Mesenchymal stem cell (in vitro differentiated cells and primary cell): ENCODE measurements at regions not wholly inside any gene's neighbourhood (a gene's known extent, or its start where the extent isn't known, plus 50 kb on each side); places are given as distances from the start of the nearest gene placed in this dataset.

ENCODE experiments used
- DNase-seq: peaks from one replicate; pipeline ENCODE4 v3.0.0-alpha.2; 2013
- H2AFZ ChIP-seq: one replicate; pipeline ENCODE4 v1.6.1; 2013; ENCODE audit warnings: low read depth, mild to moderate bottlenecking, control low read depth, inconsistent platforms, low read length, moderate library complexity
- H2AK5ac ChIP-seq: 2 replicates; pipeline ENCODE4 v1.6.1; 2013; ENCODE audit warnings: low read length, moderate library complexity, mild to moderate bottlenecking, inconsistent platforms; ENCODE audit not compliant: severe bottlenecking
- H2BK120ac ChIP-seq: one replicate; pipeline ENCODE4 v1.6.1; 2013; ENCODE audit warnings: low read depth, mild to moderate bottlenecking, inconsistent platforms, low read length, moderate library complexity
- H2BK12ac ChIP-seq, 2 experiments: one replicate each; pipeline ENCODE4 v1.6.1; 2013; ENCODE audit warnings: inconsistent platforms in 2 of 2, low read length in 2 of 2, mild to moderate bottlenecking in 2 of 2, moderate library complexity in 2 of 2, control low read depth in 1 of 2
- H2BK15ac ChIP-seq: one replicate; pipeline ENCODE4 v1.6.1; 2013; ENCODE audit warnings: mild to moderate bottlenecking, low read depth, inconsistent platforms; ENCODE audit not compliant: poor library complexity, severe bottlenecking
- H2BK5ac ChIP-seq: 2 replicates; pipeline ENCODE4 v1.6.1; 2013; ENCODE audit warnings: low read depth, mild to moderate bottlenecking, low read length, control low read depth, inconsistent platforms; ENCODE audit not compliant: poor library complexity, severe bottlenecking
- H3K14ac ChIP-seq, 2 experiments: one replicate each; pipeline ENCODE4 v1.6.1; 2013; ENCODE audit warnings: inconsistent platforms in 2 of 2, low read length in 2 of 2, control low read depth in 1 of 2, mild to moderate bottlenecking in 1 of 2, moderate library complexity in 1 of 2
- H3K18ac ChIP-seq, 2 experiments: one replicate each; pipeline ENCODE4 v1.6.1; 2013; ENCODE audit warnings: inconsistent platforms in 2 of 2, low read length in 2 of 2, control low read depth in 1 of 2, low read depth in 1 of 2, mild to moderate bottlenecking in 1 of 2
- H3K23ac ChIP-seq, 2 experiments: one replicate each; pipeline ENCODE4 v1.6.1; 2013; ENCODE audit warnings: inconsistent platforms in 2 of 2, low read length in 2 of 2, mild to moderate bottlenecking in 2 of 2, moderate library complexity in 2 of 2, control low read depth in 1 of 2
- H3K27ac ChIP-seq: 2 replicates; pipeline ENCODE4 v1.5.1; 2013; ENCODE audit warnings: mild to moderate bottlenecking, moderate library complexity, low read length, control low read depth, inconsistent platforms; ENCODE audit not compliant: poor library complexity, severe bottlenecking
- H3K27me3 ChIP-seq, 2 experiments: 2 replicates each; pipeline versions ENCODE4 v1.6.1 to v1.7.0; 2013; ENCODE audit warnings: low read length in 2 of 2, mild to moderate bottlenecking in 2 of 2, moderate library complexity in 2 of 2, control low read depth in 1 of 2, inconsistent platforms in 1 of 2; ENCODE audit not compliant: control insufficient read depth in 1 of 2, insufficient read depth in 1 of 2
- H3K36me3 ChIP-seq, 2 experiments: 2 replicates each; pipeline versions ENCODE4 v1.6.1 to v1.7.0; 2013; ENCODE audit warnings: low read length in 2 of 2, control low read depth in 1 of 2, inconsistent platforms in 1 of 2, low read depth in 1 of 2, mild to moderate bottlenecking in 1 of 2; ENCODE audit not compliant: insufficient read depth in 2 of 2, control insufficient read depth in 1 of 2
- H3K4ac ChIP-seq, 2 experiments: one replicate each; pipeline ENCODE4 v1.6.1; 2013; ENCODE audit warnings: inconsistent platforms in 2 of 2, low read length in 2 of 2, mild to moderate bottlenecking in 2 of 2, moderate library complexity in 2 of 2, control low read depth in 1 of 2, low read depth in 1 of 2
- H3K4me1 ChIP-seq: 2 replicates; pipeline ENCODE4 v1.6.1; 2013; ENCODE audit warnings: low read depth, low read length, control low read depth; ENCODE audit not compliant: control insufficient read depth, insufficient read depth
- H3K4me2 ChIP-seq: 2 replicates; pipeline ENCODE4 v1.6.1; 2013; ENCODE audit warnings: low read length, mild to moderate bottlenecking, inconsistent platforms; ENCODE audit not compliant: poor library complexity, severe bottlenecking
- H3K4me3 ChIP-seq, 2 experiments: 2 replicates each; pipeline versions ENCODE4 v1.5.1 to v1.7.0; 2013; ENCODE audit warnings: low read length in 2 of 2, mild to moderate bottlenecking in 2 of 2, control low read depth in 1 of 2, low read depth in 1 of 2; ENCODE audit not compliant: insufficient read depth in 1 of 2
- H3K79me1 ChIP-seq: replicated peaks from 2 replicates; pipeline ENCODE4 v1.6.1; 2013; ENCODE audit warnings: mild to moderate bottlenecking, control low read depth, low read length, inconsistent platforms; ENCODE audit not compliant: poor library complexity, severe bottlenecking
- H3K9ac ChIP-seq: 2 replicates; pipeline ENCODE4 v1.7.0; 2013; ENCODE audit warnings: mild to moderate bottlenecking, low read length, moderate library complexity
- H3K9me3 ChIP-seq: 2 replicates; pipeline ENCODE4 v1.7.0; 2013; ENCODE audit warnings: mild to moderate bottlenecking, low read length; ENCODE audit not compliant: control insufficient read depth
- H4K8ac ChIP-seq: one replicate; pipeline ENCODE4 v1.6.1; 2013; ENCODE audit warnings: inconsistent platforms, mild to moderate bottlenecking, low read length, moderate library complexity
- H4K91ac ChIP-seq: one replicate; pipeline ENCODE4 v1.6.1; 2013; ENCODE audit warnings: mild to moderate bottlenecking, low read length, inconsistent platforms
- WGBS: methylation state at CpG from one replicate; pipeline ENCODE4 v1.1.7; 2013; ENCODE audit warnings: mixed read lengths; 5-methylcytosine and 5-hydroxymethylcytosine counted together

- Histone ChIP-seq H3K4me2 (no peak overlapping the region), H4K91ac (no peak overlapping the region), H4K8ac (no peak overlapping the region), H2BK5ac (no peak overlapping the region), H3K4me3 (no peak overlapping the region), H2AK5ac (no peak overlapping the region), H3K4me1 (no peaks in the 10 kb centered on the region), H3K23ac (no peak overlapping the region), H2BK15ac (no peak overlapping the region), H3K36me3 (no peaks in the 10 kb centered on the region), H3K18ac (no peak overlapping the region), H3K4ac (no peak overlapping the region), H3K14ac (no peak overlapping the region), H2BK120ac (no peak overlapping the region), H3K27me3 (no peaks in the 10 kb centered on the region), H2AFZ (no peak overlapping the region), H3K79me1 (no peaks in the 10 kb centered on the region), H3K9ac (no peak overlapping the region), H3K27ac (no peak overlapping the region), H2BK12ac (no peak overlapping the region), H3K9me3 (no peaks in the 10 kb centered on the region)
- WGBS = 76% methylated on average over 1 of the region's 1 CpG
- DNase-seq = no peak
These were observed 266.9 kb downstream of the TOX3 start for GRCh38 chr16:52280086-52280485.

- no peak overlapping the region for H3K4me2 ChIP-seq
- no peak for DNase-seq
- H4K8ac ChIP-seq = no peak overlapping the region
- 69% methylated on average over 3 of the region's 4 CpGs for WGBS
- no peak overlapping the region for H3K18ac ChIP-seq
- H3K4me3 ChIP-seq = no peak overlapping the region
- no peaks in the 10 kb centered on the region for H3K9me3 ChIP-seq
- no peak overlapping the region for H4K91ac ChIP-seq
- H3K4me1 ChIP-seq = peaks cover 1% of the 10 kb centered on the region
- H3K27ac ChIP-seq = no peak overlapping the region
- H3K4ac ChIP-seq = no peak overlapping the region
- H2AK5ac ChIP-seq = no peak overlapping the region
- no peak overlapping the region for H2AFZ ChIP-seq
- no peak overlapping the region for H2BK5ac ChIP-seq
- no peak overlapping the region for H2BK12ac ChIP-seq
- H3K14ac ChIP-seq = no peak overlapping the region
- H2BK15ac ChIP-seq = no peak overlapping the region
- H3K27me3 ChIP-seq = no peaks in the 10 kb centered on the region
- H2BK120ac ChIP-seq = no peak overlapping the region
- H3K36me3 ChIP-seq = no peaks in the 10 kb centered on the region
- H3K79me1 ChIP-seq = no peaks in the 10 kb centered on the region
- H3K23ac ChIP-seq = no peak overlapping the region
- no peak overlapping the region for H3K9ac ChIP-seq
These were observed 275.7 kb downstream of the TOX3 start for GRCh38 chr16:52271088-52271750.

- no peaks in the 10 kb centered on the region for H3K9me3 ChIP-seq
- no peak overlapping the region for H3K23ac ChIP-seq
- H2BK5ac ChIP-seq = no peak overlapping the region
- H2BK120ac ChIP-seq = no peak overlapping the region
- H3K4me3 ChIP-seq = no peak overlapping the region
- H2BK15ac ChIP-seq = no peak overlapping the region
- H2AFZ ChIP-seq = no peak overlapping the region
- H3K27me3 ChIP-seq = no peaks in the 10 kb centered on the region
- H3K18ac ChIP-seq = no peak overlapping the region
- H3K4me2 ChIP-seq = no peak overlapping the region
- no peak overlapping the region for H4K91ac ChIP-seq
- WGBS = 14% methylated on average over 1 of the region's 3 CpGs
- H3K9ac ChIP-seq = no peak overlapping the region
- no peak overlapping the region for H4K8ac ChIP-seq
- H3K4ac ChIP-seq = no peak overlapping the region
- DNase-seq = no peak
- H3K4me1 ChIP-seq = no peaks in the 10 kb centered on the region
- no peak overlapping the region for H3K27ac ChIP-seq
- H2AK5ac ChIP-seq = no peak overlapping the region
- no peaks in the 10 kb centered on the region for H3K36me3 ChIP-seq
- no peak overlapping the region for H3K14ac ChIP-seq
- no peaks in the 10 kb centered on the region for H3K79me1 ChIP-seq
- H2BK12ac ChIP-seq = no peak overlapping the region
These were observed 281.5 kb downstream of the TOX3 start for GRCh38 chr16:52265446-52265861.

DNA sequence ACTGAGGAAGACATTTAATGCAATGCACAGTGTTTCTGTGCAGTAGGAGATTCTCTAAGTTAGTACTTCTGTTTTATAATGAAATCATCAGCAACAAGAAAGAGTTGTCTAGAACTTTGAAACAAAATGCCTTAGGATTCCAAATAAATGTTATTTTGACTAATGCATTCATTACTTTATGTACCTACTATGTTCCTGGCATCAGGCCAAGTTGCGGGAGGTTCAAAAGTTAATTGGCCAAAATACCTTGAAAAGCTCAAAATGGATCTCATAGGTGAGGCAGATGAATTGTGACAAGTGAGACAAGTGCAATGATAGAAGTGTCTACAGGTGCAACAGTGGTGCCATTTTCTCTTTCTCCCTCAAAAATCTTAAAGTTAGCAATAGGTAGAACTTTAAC, 289.4 kb downstream of the TOX3 start:
- Histone ChIP-seq H2BK15ac (no peak overlapping the region), H4K91ac (no peak overlapping the region), H3K23ac (no peak overlapping the region), H3K9me3 (no peaks in the 10 kb centered on the region), H3K79me1 (no peaks in the 10 kb centered on the region), H3K14ac (no peak overlapping the region), H2AK5ac (no peak overlapping the region), H3K36me3 (no peaks in the 10 kb centered on the region), H3K4me3 (no peak overlapping the region), H2BK5ac (no peak overlapping the region), H3K27ac (no peak overlapping the region), H3K4ac (no peak overlapping the region), H4K8ac (no peak overlapping the region), H3K9ac (no peak overlapping the region), H3K18ac (no peak overlapping the region), H2BK120ac (no peak overlapping the region), H2BK12ac (no peak overlapping the region), H2AFZ (no peak overlapping the region), H3K4me2 (no peak overlapping the region), H3K4me1 (no peaks in the 10 kb centered on the region), H3K27me3 (no peaks in the 10 kb centered on the region)
- 88% methylated on average over 1 of the region's 1 CpG for WGBS
- DNase-seq = no peak
